ENCODE measurements at regions not wholly inside any gene's neighbourhood (a gene's known extent, or its start where the extent isn't known, plus 50 kb on each side); places are given as distances from the start of the nearest gene placed in this dataset.

DNA sequence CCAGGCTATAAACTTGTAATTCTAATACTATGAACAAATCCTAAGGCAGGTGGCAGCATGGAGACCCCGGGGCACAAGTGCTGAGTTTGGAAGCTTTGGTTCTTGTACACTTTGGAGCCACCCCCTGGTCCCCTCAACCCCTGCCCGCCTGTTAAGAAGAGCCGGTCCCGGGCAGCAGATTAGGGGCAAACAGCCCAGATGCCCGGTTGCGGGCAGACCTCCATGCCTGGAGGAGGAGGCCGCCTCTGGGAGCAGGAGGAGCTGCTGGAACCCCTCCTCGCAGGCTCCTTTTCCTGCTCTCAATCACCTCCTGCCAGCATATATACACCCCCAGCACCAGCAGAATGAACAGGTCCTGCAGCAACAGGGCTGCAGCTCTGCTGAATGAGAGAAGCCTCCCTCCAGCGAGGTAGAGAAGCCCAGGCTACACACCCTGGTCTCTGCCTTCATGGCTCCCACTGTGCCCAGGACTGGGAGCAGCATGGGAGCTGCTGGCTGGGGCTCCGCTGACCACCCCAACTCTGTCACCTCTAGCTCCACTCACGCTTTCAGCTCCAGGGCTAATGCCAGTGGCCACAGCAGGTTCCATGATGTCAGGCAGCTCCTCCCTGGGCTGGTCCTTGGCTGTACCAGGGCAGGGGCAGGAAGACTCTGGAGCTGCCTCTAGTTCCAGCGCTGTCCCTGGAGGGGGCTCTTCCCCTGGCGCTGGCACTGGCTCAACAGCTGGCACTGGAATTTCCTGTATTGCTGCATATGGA, 1713.5 kb upstream of the ACO1 start:
- H3K56ac ChIP-seq (ENCODE audit: insufficient read length, low read depth, low read length), result no peak overlapping the region
- H3K4ac ChIP-seq (ENCODE audit: low read depth, low read length), result no peak overlapping the region
- Mint-ChIP-seq H3K9me3 (no peaks in the 10 kb centered on the region; a peak in 1 of 5 replicates), H3K27me3 (ENCODE audit: low read depth) (no peaks in the 10 kb centered on the region), H3K36me3 (ENCODE audit: insufficient read depth in 1 of 3, low read depth in 3 of 3) (no peaks in the 10 kb centered on the region), H3K27ac (no peak overlapping the region), H3K4me1 (no peaks in the 10 kb centered on the region), H3K4me3 (no peak overlapping the region)
- no peak overlapping the region for H4K91ac ChIP-seq (ENCODE audit: insufficient read length, low read depth, low read length)
- H2BK5ac ChIP-seq (ENCODE audit: insufficient read length, low read length), result no peak overlapping the region
- H3K4me2 ChIP-seq (ENCODE audit: insufficient read depth, insufficient read length, low read length), result no peak overlapping the region
- H2AFZ ChIP-seq (ENCODE audit: low read length), result no peak overlapping the region
- no peaks in the 10 kb centered on the region for H3K23me2 ChIP-seq (ENCODE audit: insufficient read length, low read depth, low read length, poor library complexity, severe bottlenecking)
- no peak overlapping the region for H3K18ac ChIP-seq (ENCODE audit: insufficient read length, low read depth, low read length)
- no peak overlapping the region; the same call in 1 of the 2 replicates for H3K14ac ChIP-seq (ENCODE audit: insufficient read depth, low read length)
- no peaks in the 10 kb centered on the region for H3K27me3 ChIP-seq (ENCODE audit: insufficient read depth, low read length)
- no peak overlapping the region for H3K9ac ChIP-seq (ENCODE audit: extremely low read depth, insufficient read length, low read length)
- H3T11ph ChIP-seq (ENCODE audit: low read length), result no peak overlapping the region
- DNase-seq, result no peak
- no peaks in the 10 kb centered on the region for H4K20me1 ChIP-seq (ENCODE audit: control insufficient read depth, insufficient read depth, insufficient read length)
- H2BK120ac ChIP-seq (ENCODE audit: low read depth, low read length, poor library complexity, severe bottlenecking), result no peak overlapping the region
- no peak overlapping the region for H2BK12ac ChIP-seq (ENCODE audit: insufficient read length, low read depth, low read length)
- H3K27ac ChIP-seq (ENCODE audit: insufficient read length, low read depth, low read length), result no peak overlapping the region
- H2BK20ac ChIP-seq (ENCODE audit: low read depth, low read length, poor library complexity, severe bottlenecking), result no peak overlapping the region
- H3K9me3 ChIP-seq (ENCODE audit: control insufficient read depth, low read depth, low read length), result no peaks in the 10 kb centered on the region
- WGBS (ENCODE audit: extremely low coverage, insufficient read length, low lambda C conversion rate), result no CpG with 5 or more reads among the region's 13 CpGs
- no peak overlapping the region for H2AK5ac ChIP-seq (ENCODE audit: insufficient read length, low read length)
- no peaks in the 10 kb centered on the region for H3K79me1 ChIP-seq (ENCODE audit: insufficient read depth, low read depth, low read length, poor library complexity, severe bottlenecking)
- TF ChIP-seq, protein P1, sequence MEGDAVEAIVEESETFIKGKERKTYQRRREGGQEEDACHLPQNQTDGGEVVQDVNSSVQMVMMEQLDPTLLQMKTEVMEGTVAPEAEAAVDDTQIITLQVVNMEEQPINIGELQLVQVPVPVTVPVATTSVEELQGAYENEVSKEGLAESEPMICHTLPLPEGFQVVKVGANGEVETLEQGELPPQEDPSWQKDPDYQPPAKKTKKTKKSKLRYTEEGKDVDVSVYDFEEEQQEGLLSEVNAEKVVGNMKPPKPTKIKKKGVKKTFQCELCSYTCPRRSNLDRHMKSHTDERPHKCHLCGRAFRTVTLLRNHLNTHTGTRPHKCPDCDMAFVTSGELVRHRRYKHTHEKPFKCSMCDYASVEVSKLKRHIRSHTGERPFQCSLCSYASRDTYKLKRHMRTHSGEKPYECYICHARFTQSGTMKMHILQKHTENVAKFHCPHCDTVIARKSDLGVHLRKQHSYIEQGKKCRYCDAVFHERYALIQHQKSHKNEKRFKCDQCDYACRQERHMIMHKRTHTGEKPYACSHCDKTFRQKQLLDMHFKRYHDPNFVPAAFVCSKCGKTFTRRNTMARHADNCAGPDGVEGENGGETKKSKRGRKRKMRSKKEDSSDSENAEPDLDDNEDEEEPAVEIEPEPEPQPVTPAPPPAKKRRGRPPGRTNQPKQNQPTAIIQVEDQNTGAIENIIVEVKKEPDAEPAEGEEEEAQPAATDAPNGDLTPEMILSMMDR (conservative IDR thresholded peaks at IDR 0.05), result no peak
- H4K5ac ChIP-seq (ENCODE audit: insufficient read length, low read depth, low read length), result no peak overlapping the region
- H3K79me2 ChIP-seq (ENCODE audit: insufficient read depth, low read length), result no peaks in the 10 kb centered on the region
- H3K23ac ChIP-seq (ENCODE audit: insufficient read length, low read depth, low read length), result no peak overlapping the region
- H3K4me1 ChIP-seq (ENCODE audit: insufficient read depth, low read length), result no peaks in the 10 kb centered on the region
- H2BK15ac ChIP-seq (ENCODE audit: low read depth, low read length), result no peak overlapping the region
- H4K8ac ChIP-seq (replicated peaks; ENCODE audit: insufficient read length, low read depth, low read length), result no peak overlapping the region

Data from H9 (cell line).